SK-N-SH (cell line): ENCODE measurements at regions not wholly inside any gene's neighbourhood (a gene's known extent, or its start where the extent isn't known, plus 50 kb on each side); places are given as distances from the start of the nearest gene placed in this dataset.

Experiments used
- CTCF ChIA-PET: fragments of 300-600, 350-600 bp; formaldehyde crosslinking; extraction: SDS; loops from one replicate; lab custom pipeline; 2021; lab: Yijun Ruan, JAX
- POLR2A ChIA-PET: fragments of 350-600 bp; sonication (Branson Sonifier 250); formaldehyde crosslinking; extraction: SDS; loops from one replicate; lab custom pipeline; 2020; ENCODE audit warnings: antibody characterized with exemption, inconsistent platforms; lab: Yijun Ruan, JAX
- DNase-seq: peaks from one replicate; pipeline ENCODE4 v3.0.0; 2012
- H2AFZ ChIP-seq: fragments of 200-600 bp; sonication (generic); 2 replicates; pipeline ENCODE4 v1.8.1; 2016; ENCODE audit warnings: antibody characterized with exemption, mild to moderate bottlenecking, low read depth
- H3F3A ChIP-seq: fragments of 200-600 bp; sonication (generic); replicated peaks from 2 replicates; pipeline ENCODE3; 2016; ENCODE audit warnings: antibody characterized with exemption, mild to moderate bottlenecking; ENCODE audit not compliant: insufficient read depth
- H3K27ac ChIP-seq, 2 experiments: fragments of 200-500 bp in 1 of 2; fragments of 200-600 bp in 1 of 2; sonication (Bioruptor generic) in 1 of 2; sonication (generic), shearing (Covaris generic) in 1 of 2; 2 replicates each; pipeline versions ENCODE4 v1.5.1 to v1.6.1; 2014 to 2016; ENCODE audit warnings: low read depth in 2 of 2, inconsistent platforms in 1 of 2, low read length in 1 of 2, mild to moderate bottlenecking in 1 of 2, mixed read lengths in 1 of 2
- H3K27me3 ChIP-seq: fragments of 200-600 bp; sonication (generic), shearing (Covaris generic); 2 replicates; pipeline ENCODE4 v1.6.1; 2016; ENCODE audit warnings: mixed run types; ENCODE audit not compliant: insufficient read depth
- H3K36me3 ChIP-seq, 2 experiments: fragments of 200-500 bp in 1 of 2; fragments of 200-600 bp in 1 of 2; sonication (Bioruptor generic) in 1 of 2; sonication (generic) in 1 of 2; replicated peaks in 1 of 2; 2 replicates each; pipeline versions ENCODE3 to v1.5.1; 2014 to 2016; ENCODE audit warnings: low read length in 1 of 2, mild to moderate bottlenecking in 1 of 2; ENCODE audit not compliant: insufficient read depth in 2 of 2, control insufficient read depth in 1 of 2
- H3K4me1 ChIP-seq, 2 experiments: fragments of 200-500 bp in 1 of 2; fragments of 200-600 bp in 1 of 2; sonication (Bioruptor generic) in 1 of 2; sonication (generic), shearing (Covaris generic) in 1 of 2; 2 replicates each; pipeline versions ENCODE4 v1.5.1 to v1.6.1; 2014 to 2016; ENCODE audit warnings: low read depth in 1 of 2, low read length in 1 of 2, mixed run types in 1 of 2; ENCODE audit not compliant: insufficient read depth in 2 of 2, control insufficient read depth in 1 of 2
- H3K4me2 ChIP-seq: fragments of 200-600 bp; sonication (generic), shearing (Covaris generic); 2 replicates; pipeline ENCODE4 v1.6.1; 2017; ENCODE audit warnings: mixed run types
- H3K4me3 ChIP-seq, 2 experiments: fragments of 200-500 bp in 1 of 2; fragments of 200-600 bp in 1 of 2; sonication (Bioruptor generic) in 1 of 2; sonication (generic), shearing (Covaris generic) in 1 of 2; 2 replicates each; pipeline versions ENCODE4 v1.5.1 to v1.8.1; 2014 to 2016; ENCODE audit warnings: low read depth in 2 of 2, inconsistent platforms in 1 of 2, low read length in 1 of 2, mild to moderate bottlenecking in 1 of 2, mixed read lengths in 1 of 2, moderate library complexity in 1 of 2
- H3K79me2 ChIP-seq: fragments of 200-600 bp; sonication (generic); 2 replicates; pipeline ENCODE4 v1.8.1; 2017; ENCODE audit warnings: mild to moderate bottlenecking; ENCODE audit not compliant: insufficient read depth
- H3K9ac ChIP-seq: fragments of 200-600 bp; sonication (generic); 2 replicates; pipeline ENCODE4 v1.6.1; 2017; ENCODE audit warnings: mixed run types
- H3K9me2 ChIP-seq: fragments of 200-600 bp; sonication (generic); 2 replicates; pipeline ENCODE4 v1.6.1; 2017; ENCODE audit warnings: mixed run types
- H3K9me3 ChIP-seq: fragments of 200-600 bp; sonication (generic); 2 replicates; pipeline ENCODE4 v1.6.1; 2017; ENCODE audit warnings: mixed run types, mild to moderate bottlenecking, moderate library complexity
- H4K20me1 ChIP-seq: fragments of 200-600 bp; sonication (generic); 2 replicates; pipeline ENCODE4 v1.6.1; 2017; ENCODE audit warnings: mild to moderate bottlenecking, mixed run types; ENCODE audit not compliant: insufficient read depth
- CHD2 ChIP-seq: fragments of 150-350 bp; IDR thresholded peaks from 2 replicates; pipeline ENCODE4 v1.6.1; 2018; ENCODE audit warnings: low read length; ENCODE audit not compliant: partially characterized antibody
- ELF1 ChIP-seq: IDR thresholded peaks from 2 replicates; pipeline ENCODE4 v1.4.0; 2012
- FOSL2 ChIP-seq: IDR thresholded peaks from 2 replicates; pipeline ENCODE4 v1.4.0; 2012; ENCODE audit warnings: low read depth, mild to moderate bottlenecking, moderate library complexity, borderline replicate concordance
- FOXM1 ChIP-seq: IDR thresholded peaks from 2 replicates; pipeline ENCODE4 v1.4.0; 2012; ENCODE audit warnings: low read depth, mild to moderate bottlenecking
- GATA2 ChIP-seq: sonication (generic); formaldehyde crosslinking; IDR thresholded peaks from 2 replicates; pipeline ENCODE4 v1.5.0; 2020; ENCODE audit warnings: mild to moderate bottlenecking, missing genetic modification reagents
- MAX ChIP-seq: IDR thresholded peaks from 2 replicates; pipeline ENCODE4 v1.4.0; 2012; ENCODE audit warnings: low read depth
- MXI1 ChIP-seq: IDR thresholded peaks from 2 replicates; pipeline ENCODE4 v1.6.1; 2012; ENCODE audit warnings: mild to moderate bottlenecking, low read depth, low read length, improper control_type of control experiment
- NFIC ChIP-seq: IDR thresholded peaks from 2 replicates; pipeline ENCODE4 v1.4.0; 2012; ENCODE audit warnings: borderline replicate concordance
- NRF1 ChIP-seq: IDR thresholded peaks from 2 replicates; pipeline ENCODE4 v1.6.1; 2012; ENCODE audit warnings: low read depth, mild to moderate bottlenecking, low read length
- RCOR1 ChIP-seq: fragments of 150-350 bp; IDR thresholded peaks from 2 replicates; pipeline ENCODE4 v1.6.1; 2017; ENCODE audit warnings: antibody characterized with exemption, low read length
- RFX5 ChIP-seq: IDR thresholded peaks from 2 replicates; pipeline ENCODE4 v1.6.1; 2012; ENCODE audit warnings: mild to moderate bottlenecking, improper control_type of control experiment, low read length
- RXRA ChIP-seq: IDR thresholded peaks from 2 replicates; pipeline ENCODE4 v1.4.0; 2012; ENCODE audit warnings: low read depth, mild to moderate bottlenecking, borderline replicate concordance
- SIN3A ChIP-seq: IDR thresholded peaks from 2 replicates; pipeline ENCODE4 v1.6.1; 2012; ENCODE audit warnings: low read depth, mild to moderate bottlenecking, low read length, moderate library complexity, borderline replicate concordance
- WGBS: methylation state at CpG from one replicate; pipeline ENCODE4 v1.1.6; 2017; ENCODE audit warnings: low lambda C conversion rate; 5-methylcytosine and 5-hydroxymethylcytosine counted together
- TF ChIP-seq, protein P1 (sequence below): fragments of 200-600 bp; sonication (generic); IDR thresholded peaks from 2 replicates; pipeline ENCODE4 v1.6.1; 2017; ENCODE audit warnings: antibody characterized with exemption, mild to moderate bottlenecking, moderate library complexity
- TF ChIP-seq, protein P2 (sequence below): IDR thresholded peaks from 2 replicates; pipeline ENCODE4; 2012
- TF ChIP-seq, protein P3 (sequence below): IDR thresholded peaks from 2 replicates; pipeline ENCODE4 v1.6.1; 2012; ENCODE audit warnings: mild to moderate bottlenecking, low read depth, low read length, moderate library complexity
- TF ChIP-seq, protein P4 (sequence below): fragments of 150-350 bp; IDR thresholded peaks from 2 replicates; pipeline ENCODE4 v1.6.1; 2017; ENCODE audit warnings: antibody characterized with exemption, low read length, low read depth, borderline replicate concordance

DNA sequence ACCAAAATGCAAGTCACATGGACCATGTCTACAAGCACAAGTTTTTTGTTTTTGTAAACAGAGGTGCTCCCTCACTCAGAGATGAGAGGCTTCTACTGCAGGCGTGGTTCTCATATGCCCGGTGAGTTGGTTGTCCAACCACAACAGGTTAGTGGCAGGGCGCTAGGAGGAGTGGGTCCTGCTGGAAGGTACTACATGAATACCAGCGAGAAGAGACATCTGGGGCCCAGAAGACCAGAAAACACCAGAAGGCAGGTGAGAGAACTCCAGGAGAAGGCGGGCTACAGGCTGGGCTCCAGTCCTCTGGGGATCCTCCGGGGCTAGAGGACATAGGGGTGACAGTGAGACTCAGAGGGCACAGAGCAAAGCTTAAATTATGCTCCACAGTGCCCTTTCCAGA lies 366.5 kb downstream of the MATN1 start:
- Histone ChIP-seq H3K36me3 (no peaks in the 10 kb centered on the region), H3K27me3 (no peaks in the 10 kb centered on the region), H3K9ac (no peak overlapping the region), H2AFZ (no peak overlapping the region), H3K27ac (no peak overlapping the region), H3K4me3 (no peak overlapping the region), H3K9me2 (no peaks in the 10 kb centered on the region), H3K4me1 (peaks cover 0 to 4% of the 10 kb centered on the region in 2 experiments; a peak in 1 of 4 replicates), H3K4me2 (no peak overlapping the region), H3K9me3 (no peaks in the 10 kb centered on the region), H4K20me1 (no peaks in the 10 kb centered on the region), H3F3A (no peaks in the 10 kb centered on the region), H3K79me2 (no peaks in the 10 kb centered on the region)
- 28% methylated on average over 6 of the region's 6 CpGs for WGBS
- ChIA-PET CTCF (interaction anchor here (5.0 kb wide), 1 partner anchor 23 kb away, joined by 42 read pairs; no protein-coding TSS in a partner anchor), POLR2A (no interaction called here)
- TF ChIP-seq SIN3A = no peak
- no peak for TF ChIP-seq MXI1
- no peak for TF ChIP-seq FOXM1
- no peak for TF ChIP-seq RXRA
- no peak for TF ChIP-seq CHD2
- TF ChIP-seq FOSL2 = no peak
- DNase-seq = no peak

DNA sequence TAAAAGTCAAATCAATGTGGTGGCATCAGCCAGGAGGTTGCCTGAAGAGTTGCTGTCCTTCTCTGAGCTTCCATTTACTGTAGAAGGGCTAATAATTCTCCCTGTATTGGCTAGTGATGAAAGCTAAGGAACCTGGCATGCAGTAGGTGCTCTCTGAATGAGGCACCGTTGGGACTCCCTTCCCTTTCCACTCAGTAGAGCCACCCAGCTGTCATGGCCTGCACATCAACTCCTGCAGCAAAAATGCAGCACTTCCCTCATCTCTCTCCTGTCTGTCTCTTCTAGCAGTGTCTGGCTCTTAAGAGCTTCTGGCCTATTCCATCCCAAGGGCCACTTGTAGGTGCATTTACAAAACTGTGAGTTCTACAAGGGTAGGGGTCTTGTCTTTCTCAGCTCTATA lies 369.0 kb downstream of the MATN1 start:
- DNase-seq = no peak

More for the DNA sequence above, 369.0 kb downstream of the MATN1 start:
- Histone ChIP-seq H3K4me2 (no peak overlapping the region), H3F3A (no peaks in the 10 kb centered on the region), H4K20me1 (no peaks in the 10 kb centered on the region), H3K9ac (no peak overlapping the region), H3K27me3 (no peaks in the 10 kb centered on the region), H3K79me2 (no peaks in the 10 kb centered on the region), H2AFZ (no peak overlapping the region), H3K9me3 (no peaks in the 10 kb centered on the region), H3K27ac (no peak overlapping the region), H3K36me3 (no peaks in the 10 kb centered on the region), H3K4me3 (no peak overlapping the region), H3K4me1 (no peaks in the 10 kb centered on the region), H3K9me2 (no peaks in the 10 kb centered on the region)
- POLR2A ChIA-PET = no interaction called here
- WGBS = 9% methylated on average over 1 of the region's 1 CpG
- CTCF ChIA-PET = interaction anchor here (0.7 to 5.0 kb wide), 14 partner anchors 8 to 353 kb away, joined by 3 to 42 read pairs (median 4); no protein-coding TSS in a partner anchor
- TF ChIP-seq, protein P1, sequence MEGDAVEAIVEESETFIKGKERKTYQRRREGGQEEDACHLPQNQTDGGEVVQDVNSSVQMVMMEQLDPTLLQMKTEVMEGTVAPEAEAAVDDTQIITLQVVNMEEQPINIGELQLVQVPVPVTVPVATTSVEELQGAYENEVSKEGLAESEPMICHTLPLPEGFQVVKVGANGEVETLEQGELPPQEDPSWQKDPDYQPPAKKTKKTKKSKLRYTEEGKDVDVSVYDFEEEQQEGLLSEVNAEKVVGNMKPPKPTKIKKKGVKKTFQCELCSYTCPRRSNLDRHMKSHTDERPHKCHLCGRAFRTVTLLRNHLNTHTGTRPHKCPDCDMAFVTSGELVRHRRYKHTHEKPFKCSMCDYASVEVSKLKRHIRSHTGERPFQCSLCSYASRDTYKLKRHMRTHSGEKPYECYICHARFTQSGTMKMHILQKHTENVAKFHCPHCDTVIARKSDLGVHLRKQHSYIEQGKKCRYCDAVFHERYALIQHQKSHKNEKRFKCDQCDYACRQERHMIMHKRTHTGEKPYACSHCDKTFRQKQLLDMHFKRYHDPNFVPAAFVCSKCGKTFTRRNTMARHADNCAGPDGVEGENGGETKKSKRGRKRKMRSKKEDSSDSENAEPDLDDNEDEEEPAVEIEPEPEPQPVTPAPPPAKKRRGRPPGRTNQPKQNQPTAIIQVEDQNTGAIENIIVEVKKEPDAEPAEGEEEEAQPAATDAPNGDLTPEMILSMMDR = no peak
- no peak for TF ChIP-seq ELF1
- TF ChIP-seq GATA2 (CRISPR knock-in tag) = no peak
- TF ChIP-seq, protein P2, sequence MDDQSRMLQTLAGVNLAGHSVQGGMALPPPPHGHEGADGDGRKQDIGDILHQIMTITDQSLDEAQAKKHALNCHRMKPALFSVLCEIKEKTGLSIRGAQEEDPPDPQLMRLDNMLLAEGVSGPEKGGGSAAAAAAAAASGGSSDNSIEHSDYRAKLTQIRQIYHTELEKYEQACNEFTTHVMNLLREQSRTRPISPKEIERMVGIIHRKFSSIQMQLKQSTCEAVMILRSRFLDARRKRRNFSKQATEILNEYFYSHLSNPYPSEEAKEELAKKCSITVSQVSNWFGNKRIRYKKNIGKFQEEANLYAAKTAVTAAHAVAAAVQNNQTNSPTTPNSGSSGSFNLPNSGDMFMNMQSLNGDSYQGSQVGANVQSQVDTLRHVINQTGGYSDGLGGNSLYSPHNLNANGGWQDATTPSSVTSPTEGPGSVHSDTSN = no peak
- TF ChIP-seq, protein P3, sequence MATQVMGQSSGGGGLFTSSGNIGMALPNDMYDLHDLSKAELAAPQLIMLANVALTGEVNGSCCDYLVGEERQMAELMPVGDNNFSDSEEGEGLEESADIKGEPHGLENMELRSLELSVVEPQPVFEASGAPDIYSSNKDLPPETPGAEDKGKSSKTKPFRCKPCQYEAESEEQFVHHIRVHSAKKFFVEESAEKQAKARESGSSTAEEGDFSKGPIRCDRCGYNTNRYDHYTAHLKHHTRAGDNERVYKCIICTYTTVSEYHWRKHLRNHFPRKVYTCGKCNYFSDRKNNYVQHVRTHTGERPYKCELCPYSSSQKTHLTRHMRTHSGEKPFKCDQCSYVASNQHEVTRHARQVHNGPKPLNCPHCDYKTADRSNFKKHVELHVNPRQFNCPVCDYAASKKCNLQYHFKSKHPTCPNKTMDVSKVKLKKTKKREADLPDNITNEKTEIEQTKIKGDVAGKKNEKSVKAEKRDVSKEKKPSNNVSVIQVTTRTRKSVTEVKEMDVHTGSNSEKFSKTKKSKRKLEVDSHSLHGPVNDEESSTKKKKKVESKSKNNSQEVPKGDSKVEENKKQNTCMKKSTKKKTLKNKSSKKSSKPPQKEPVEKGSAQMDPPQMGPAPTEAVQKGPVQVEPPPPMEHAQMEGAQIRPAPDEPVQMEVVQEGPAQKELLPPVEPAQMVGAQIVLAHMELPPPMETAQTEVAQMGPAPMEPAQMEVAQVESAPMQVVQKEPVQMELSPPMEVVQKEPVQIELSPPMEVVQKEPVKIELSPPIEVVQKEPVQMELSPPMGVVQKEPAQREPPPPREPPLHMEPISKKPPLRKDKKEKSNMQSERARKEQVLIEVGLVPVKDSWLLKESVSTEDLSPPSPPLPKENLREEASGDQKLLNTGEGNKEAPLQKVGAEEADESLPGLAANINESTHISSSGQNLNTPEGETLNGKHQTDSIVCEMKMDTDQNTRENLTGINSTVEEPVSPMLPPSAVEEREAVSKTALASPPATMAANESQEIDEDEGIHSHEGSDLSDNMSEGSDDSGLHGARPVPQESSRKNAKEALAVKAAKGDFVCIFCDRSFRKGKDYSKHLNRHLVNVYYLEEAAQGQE = no peak
- TF ChIP-seq FOSL2 = no peak
- no peak for TF ChIP-seq MAX
- TF ChIP-seq, protein P4, sequence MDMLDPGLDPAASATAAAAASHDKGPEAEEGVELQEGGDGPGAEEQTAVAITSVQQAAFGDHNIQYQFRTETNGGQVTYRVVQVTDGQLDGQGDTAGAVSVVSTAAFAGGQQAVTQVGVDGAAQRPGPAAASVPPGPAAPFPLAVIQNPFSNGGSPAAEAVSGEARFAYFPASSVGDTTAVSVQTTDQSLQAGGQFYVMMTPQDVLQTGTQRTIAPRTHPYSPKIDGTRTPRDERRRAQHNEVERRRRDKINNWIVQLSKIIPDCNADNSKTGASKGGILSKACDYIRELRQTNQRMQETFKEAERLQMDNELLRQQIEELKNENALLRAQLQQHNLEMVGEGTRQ = no peak
- no peak for TF ChIP-seq RFX5
- no peak for TF ChIP-seq NRF1
- TF ChIP-seq FOXM1 = no peak
- no peak for TF ChIP-seq NFIC
- TF ChIP-seq MXI1 = no peak
- TF ChIP-seq RCOR1 = no peak
- TF ChIP-seq, all 33 proteins: peak for 0
